Endothelial cell of umbilical vein (primary cell): ENCODE measurements at regions not wholly inside any gene's neighbourhood (a gene's known extent, or its start where the extent isn't known, plus 50 kb on each side); places are given as distances from the start of the nearest gene placed in this dataset.

Experiments
- BruUV-seq: library from RNA; stranded (reverse); fragments of 400-500 nt; replicated peaks from 2 replicates; lab custom pipeline; 2021; lab: Mats Ljungman, UMichigan
- CTCF ChIA-PET: fragments of 300-600, 350-600 bp; sonication (Branson Sonifier 250); formaldehyde crosslinking; loops from one replicate; lab custom pipeline; 2021; ENCODE audit warnings: antibody characterized with exemption, inconsistent platforms; lab: Charles Lee
- POLR2A ChIA-PET: fragments of 300-600, 350-600 bp; sonication (Branson Sonifier 250); formaldehyde crosslinking; loops from one replicate; lab custom pipeline; 2021; ENCODE audit warnings: antibody characterized with exemption, inconsistent platforms; lab: Charles Lee
- DNase-seq: peaks from one replicate; pipeline ENCODE4 v3.0.0-alpha.2; 2011; ENCODE audit warnings: low read depth, low spot score
- FAIRE-seq: peaks from 2 replicates; lab custom pipeline; 2011; peaks lifted over from hg19 to GRCh38; lab: Jason Lieb, UNC
- H2AFZ ChIP-seq: 2 replicates; pipeline ENCODE4 v1.6.0; 2012; ENCODE audit warnings: low read depth, low read length, control low read depth, inconsistent platforms
- H3K27ac ChIP-seq: 2 replicates; pipeline ENCODE4 v1.5.1; 2011; ENCODE audit warnings: low read depth, mild to moderate bottlenecking, control low read depth, low read length, moderate library complexity; ENCODE audit not compliant: insufficient read depth
- H3K27me3 ChIP-seq, 2 experiments: 2 replicates each; pipeline versions ENCODE4 v1.6.0 to v1.6.1; 2011; ENCODE audit warnings: low read length in 2 of 2, mixed read lengths in 1 of 2; ENCODE audit not compliant: control insufficient read depth in 2 of 2, insufficient read depth in 2 of 2
- H3K36me3 ChIP-seq, 2 experiments: 2 replicates in 1 of 2; 3 replicates in 1 of 2; pipeline ENCODE4 v1.5.1; 2011; ENCODE audit warnings: low read length in 2 of 2, mild to moderate bottlenecking in 1 of 2, moderate library complexity in 1 of 2; ENCODE audit not compliant: control insufficient read depth in 2 of 2, insufficient read depth in 2 of 2; ENCODE audit errors: extremely low read depth in 1 of 2
- H3K4me1 ChIP-seq: 3 replicates; pipeline ENCODE4 v1.5.1; 2011; ENCODE audit warnings: mild to moderate bottlenecking, low read length; ENCODE audit not compliant: control insufficient read depth, insufficient read depth; ENCODE audit errors: extremely low read depth
- H3K4me2 ChIP-seq: 2 replicates; pipeline ENCODE4 v1.6.1; 2011; ENCODE audit warnings: low read length, control low read depth, mixed read lengths; ENCODE audit not compliant: insufficient read depth
- H3K4me3 ChIP-seq, 3 experiments: fragments of 200-600 bp in 1 of 3; sonication (generic), shearing (Covaris generic) in 1 of 3; replicated peaks in 1 of 3; 2 replicates each; pipeline ENCODE4 v1.5.1; 2011 to 2016; ENCODE audit warnings: control low read depth in 3 of 3, low read length in 3 of 3, mild to moderate bottlenecking in 2 of 3, inconsistent platforms in 1 of 3, low read depth in 1 of 3, moderate library complexity in 1 of 3; ENCODE audit not compliant: insufficient read depth in 1 of 3
- H3K79me2 ChIP-seq: 2 replicates; pipeline ENCODE4 v1.6.0; 2012; ENCODE audit warnings: low read length, inconsistent platforms; ENCODE audit not compliant: control insufficient read depth, insufficient read depth
- H3K9ac ChIP-seq: replicated peaks from 2 replicates; pipeline ENCODE3; 2011; ENCODE audit warnings: low read length, control low read depth; ENCODE audit not compliant: insufficient read depth; ENCODE audit errors: extremely low read depth
- H3K9me1 ChIP-seq: replicated peaks from 3 replicates; pipeline ENCODE4 v1.6.0; 2011; ENCODE audit warnings: mild to moderate bottlenecking, low read length; ENCODE audit not compliant: control insufficient read depth, insufficient read depth; ENCODE audit errors: extremely low read depth
- H3K9me3 ChIP-seq: replicated peaks from 2 replicates; pipeline ENCODE4 v1.5.1; 2012; ENCODE audit warnings: low read length, inconsistent platforms; ENCODE audit not compliant: control insufficient read depth, insufficient read depth
- H4K20me1 ChIP-seq: replicated peaks from 2 replicates; pipeline ENCODE3; 2011; ENCODE audit warnings: mild to moderate bottlenecking, low read length; ENCODE audit not compliant: control insufficient read depth, insufficient read depth; ENCODE audit errors: extremely low read depth
- CTCF ChIP-seq, 2 donors: IDR thresholded peaks; 1 replicate in 1 of 2; 2 replicates in 1 of 2; pipeline ENCODE4 v1.5.1; 2011; ENCODE audit warnings: low read length in 2 of 2, mild to moderate bottlenecking in 2 of 2, moderate library complexity in 2 of 2, control low read depth in 1 of 2, inconsistent platforms in 1 of 2, low read depth in 1 of 2; ENCODE audit not compliant: insufficient read depth in 1 of 2; ENCODE audit errors: extremely low read depth in 1 of 2
- EZH2 ChIP-seq: IDR thresholded peaks from 2 replicates; pipeline ENCODE4 v1.6.1; 2012; ENCODE audit warnings: borderline replicate concordance, low read depth, mild to moderate bottlenecking, moderate library complexity, low read length, inconsistent platforms; ENCODE audit not compliant: severe bottlenecking
- FOS ChIP-seq: IDR thresholded peaks from 2 replicates; pipeline ENCODE4 v1.6.1; 2011; ENCODE audit warnings: mild to moderate bottlenecking, low read length, moderate library complexity, borderline replicate concordance; ENCODE audit not compliant: insufficient read depth
- GATA2 ChIP-seq: IDR thresholded peaks from 2 replicates; pipeline ENCODE4 v1.7.0; 2011; ENCODE audit warnings: low read depth, mild to moderate bottlenecking, moderate library complexity, mixed read lengths, low read length; ENCODE audit not compliant: insufficient read length, insufficient read depth
- JUN ChIP-seq: IDR thresholded peaks from 2 replicates; pipeline ENCODE4 v1.6.1; 2011; ENCODE audit warnings: borderline replicate concordance, low read depth; ENCODE audit not compliant: insufficient read length, insufficient read depth
- MAX ChIP-seq: IDR thresholded peaks from 2 replicates; pipeline ENCODE4 v1.6.1; 2011; ENCODE audit not compliant: insufficient read depth, insufficient read length
- MYC ChIP-seq: IDR thresholded peaks from one replicate; pipeline ENCODE4 v1.6.1; 2011; ENCODE audit warnings: mild to moderate bottlenecking, low read depth, low read length
- POLR2A ChIP-seq: IDR thresholded peaks from 2 replicates; pipeline ENCODE4 v1.6.1; 2012; ENCODE audit warnings: low read depth, mild to moderate bottlenecking, control low read depth, low read length
- POLR2AphosphoS5 ChIP-seq: IDR thresholded peaks from 2 replicates; pipeline ENCODE4 v1.6.1; 2012; ENCODE audit warnings: low read depth, mild to moderate bottlenecking, control low read depth, low read length, moderate library complexity; ENCODE audit not compliant: insufficient read depth
- dilution Hi-C: fragments of 300-500 bp; cut with MboI; formaldehyde crosslinking; loops from one replicate; pipeline ENCODE4 v1.15.0; 2019; ENCODE audit warnings: low sequenced_read_pairs; ENCODE audit not compliant: extremely low pct_ligation_motif_present
- intact Hi-C: fragments of 100-400 bp; cut with micrococcal nuclease; formaldehyde crosslinking; loops from one replicate; pipeline ENCODE4 v1.10.0; 2022

GRCh38 chr6:51027283-51028065 lies 208.8 kb downstream of the TFAP2B start:
- Histone ChIP-seq H3K9me3 (no peaks in the 10 kb centered on the region), H3K36me3 (no peaks in the 10 kb centered on the region), H3K4me2 (no peak overlapping the region), H4K20me1 (no peaks in the 10 kb centered on the region), H3K9me1 (no peaks in the 10 kb centered on the region), H3K79me2 (no peaks in the 10 kb centered on the region), H3K4me1 (peaks cover 2% of the 10 kb centered on the region), H3K27ac (no peak overlapping the region), H3K4me3 (no peak overlapping the region), H2AFZ (no peak overlapping the region), H3K9ac (no peak overlapping the region), H3K27me3 (no peaks in the 10 kb centered on the region)
- BruUV-seq, result no TSS peak
- dilution Hi-C loops, result no loop called here
- FAIRE-seq (no peak), DNase-seq (no peak)
- CTCF ChIA-PET, result no interaction called here
- POLR2A ChIA-PET, result no interaction called here
- intact Hi-C loops, result no loop called here
- TF ChIP-seq MYC (no peak), GATA2 (no peak), POLR2A (no peak), JUN (no peak), POLR2AphosphoS5 (no peak), FOS (no peak), CTCF (IDR thresholded peaks at IDR 0.05; ENCODE audit: extremely low read depth in 1 of 2, insufficient read depth in 1 of 2, low read depth in 1 of 2, low read length in 2 of 2) (no peak), MAX (no peak), EZH2 (no peak)
